Liver (tissue), 8 donors: ENCODE measurements at regions not wholly inside any gene's neighbourhood (a gene's known extent, or its start where the extent isn't known, plus 50 kb on each side); places are given as distances from the start of the nearest gene placed in this dataset.

Experiments
- DNase-seq: peaks from one replicate; pipeline ENCODE4 v3.0.0-alpha.2; 2017; ENCODE audit warnings: low spot score
- H3K27ac ChIP-seq, 2 donors: one replicate each; pipeline ENCODE4 v1.7.0; 2013; ENCODE audit warnings: inconsistent platforms in 2 of 2, low read length in 2 of 2, control low read depth in 1 of 2, low read depth in 1 of 2, mild to moderate bottlenecking in 1 of 2
- H3K27me3 ChIP-seq, 4 donors: one replicate each; pipeline versions ENCODE4 v1.6.1 to v1.7.0; 2013; ENCODE audit warnings: low read length in 3 of 4, inconsistent platforms in 1 of 4, mild to moderate bottlenecking in 1 of 4, moderate library complexity in 1 of 4; ENCODE audit not compliant: control insufficient read depth in 4 of 4, insufficient read depth in 4 of 4
- H3K36me3 ChIP-seq, 4 donors: one replicate each; pipeline versions ENCODE4 v1.6.1 to v1.7.0; 2013; ENCODE audit warnings: low read length in 3 of 4, mild to moderate bottlenecking in 3 of 4, low read depth in 1 of 4, moderate library complexity in 1 of 4; ENCODE audit not compliant: control insufficient read depth in 4 of 4, insufficient read depth in 3 of 4
- H3K4me1 ChIP-seq, 4 donors: one replicate each; pipeline versions ENCODE4 v1.6.1 to v1.7.0; 2013; ENCODE audit warnings: low read length in 3 of 4, mild to moderate bottlenecking in 3 of 4, moderate library complexity in 1 of 4; ENCODE audit not compliant: control insufficient read depth in 4 of 4, insufficient read depth in 4 of 4
- H3K4me3 ChIP-seq, 3 donors: one replicate each; pipeline versions ENCODE4 v1.6.1 to v1.7.0; 2013; ENCODE audit warnings: low read length in 3 of 3, control low read depth in 1 of 3, low read depth in 1 of 3, mild to moderate bottlenecking in 1 of 3
- H3K9ac ChIP-seq, 2 donors: one replicate each; pipeline ENCODE4 v1.7.0; 2013; ENCODE audit warnings: low read length in 2 of 2, mild to moderate bottlenecking in 2 of 2, moderate library complexity in 2 of 2, control low read depth in 1 of 2, low read depth in 1 of 2
- H3K9me3 ChIP-seq, 4 donors: one replicate each; pipeline versions ENCODE4 v1.6.1 to v1.7.0; 2013; ENCODE audit warnings: low read length in 3 of 4; ENCODE audit not compliant: control insufficient read depth in 4 of 4
- CTCF ChIP-seq: fragments of 150-350 bp; IDR thresholded peaks from 2 replicates; pipeline ENCODE4 v1.5.1; 2017; ENCODE audit warnings: improper control_type of control experiment, low read depth, low read length; ENCODE audit not compliant: missing input control
- EGR1 ChIP-seq, 2 donors: IDR thresholded peaks; 2 replicates each; pipeline ENCODE4 v1.6.1; 2016 to 2018; ENCODE audit warnings: antibody characterized with exemption in 2 of 2, low read depth in 2 of 2
- FOXA2 ChIP-seq: IDR thresholded peaks from 2 replicates; pipeline ENCODE4 v1.6.1; 2016; ENCODE audit warnings: antibody characterized with exemption
- GABPA ChIP-seq, 2 donors: IDR thresholded peaks in 1 of 2; conservative IDR thresholded peaks in 1 of 2; 2 replicates each; pipeline ENCODE4 v1.6.1; 2016; ENCODE audit warnings: antibody characterized with exemption in 2 of 2, mild to moderate bottlenecking in 1 of 2, moderate library complexity in 1 of 2
- HNF4A ChIP-seq, 2 donors: conservative IDR thresholded peaks; 2 replicates each; pipeline ENCODE4 v1.6.1; 2016; ENCODE audit warnings: antibody characterized with exemption in 2 of 2, mild to moderate bottlenecking in 2 of 2
- HNF4G ChIP-seq: IDR thresholded peaks from 2 replicates; pipeline ENCODE4 v1.6.1; 2016; ENCODE audit warnings: antibody characterized with exemption
- JUND ChIP-seq, 2 donors: IDR thresholded peaks; 2 replicates each; pipeline ENCODE4 v1.6.1; 2016; ENCODE audit warnings: antibody characterized with exemption in 2 of 2
- MAX ChIP-seq: IDR thresholded peaks from 2 replicates; pipeline ENCODE4 v1.6.1; 2016; ENCODE audit warnings: antibody characterized with exemption
- NR2F2 ChIP-seq: IDR thresholded peaks from 2 replicates; pipeline ENCODE4 v1.6.1; 2016; ENCODE audit warnings: antibody characterized with exemption
- RAD21 ChIP-seq, 2 donors: IDR thresholded peaks; 2 replicates each; pipeline ENCODE4 v1.6.1; 2016; ENCODE audit warnings: antibody characterized with exemption in 2 of 2, mild to moderate bottlenecking in 2 of 2
- REST ChIP-seq: IDR thresholded peaks from 2 replicates; pipeline ENCODE4 v1.6.1; 2016; ENCODE audit warnings: antibody characterized with exemption, mild to moderate bottlenecking
- SP1 ChIP-seq: IDR thresholded peaks from 2 replicates; pipeline ENCODE4 v1.6.1; 2018; ENCODE audit warnings: antibody characterized with exemption, mild to moderate bottlenecking
- TAF1 ChIP-seq: conservative IDR thresholded peaks from 2 replicates; pipeline ENCODE4 v1.6.1; 2016; ENCODE audit warnings: antibody characterized with exemption, mild to moderate bottlenecking
- YY1 ChIP-seq: IDR thresholded peaks from 2 replicates; pipeline ENCODE4 v1.6.1; 2016; ENCODE audit warnings: antibody characterized with exemption, mild to moderate bottlenecking
- WGBS: extraction: QIAGEN DNeasy Blood & Tissue Kit; methylation state at CpG from one replicate; pipeline ENCODE4 v1.1.7; 2013; 5-methylcytosine and 5-hydroxymethylcytosine counted together
- donor health status: healthy.
- donor health status: healthy.
- donor health status: healthy.
- donor health status: healthy.
- donor health status: healthy.

- TF ChIP-seq REST, result no peak
- TF ChIP-seq RAD21 (IDR thresholded peaks at IDR 0.05), result no peak
- TF ChIP-seq MAX, result no peak
- TF ChIP-seq FOXA2, result no peak
- Histone ChIP-seq H3K27me3 (peaks cover 0 to 5% (median 0%) of the 10 kb centered on the region in 4 donors), H3K9ac (no peak overlapping the region), H3K4me3 (no peak overlapping the region), H3K27ac (no peak overlapping the region), H3K4me1 (no peaks in the 10 kb centered on the region), H3K9me3 (no peaks in the 10 kb centered on the region), H3K36me3 (no peaks in the 10 kb centered on the region)
- DNase-seq, result no peak
- WGBS, result 83% methylated on average over 5 of the region's 5 CpGs
Measured at GRCh38 chr21:27079636-27080240, 112.8 kb upstream of the ADAMTS5 start.

- H3K27ac ChIP-seq, result no peak overlapping the region
- H3K27me3 ChIP-seq, result peaks cover 0 to 5% (median 0%) of the 10 kb centered on the region in 4 donors
- WGBS, result 50% methylated on average over 4 of the region's 4 CpGs
- DNase-seq, result no peak
- no peaks in the 10 kb centered on the region for H3K4me1 ChIP-seq
- no peak overlapping the region for H3K9ac ChIP-seq
- H3K4me3 ChIP-seq, result no peak overlapping the region
- no peaks in the 10 kb centered on the region for H3K36me3 ChIP-seq
- TF ChIP-seq TAF1 (no peak), HNF4A (conservative IDR thresholded peaks at IDR 0.05) (no peak), FOXA2 (no peak), NR2F2 (no peak), YY1 (no peak), JUND (IDR thresholded peaks at IDR 0.05) (no peak), SP1 (no peak), REST (no peak), EGR1 (IDR thresholded peaks at IDR 0.05; ENCODE audit: low read depth in 2 of 2) (no peak), GABPA (IDR thresholded peaks at IDR 0.05 in 1 of 2, conservative IDR thresholded peaks at IDR 0.05 in 1 of 2) (no peak), CTCF (no peak), HNF4G (no peak)
- no peaks in the 10 kb centered on the region for H3K9me3 ChIP-seq
Measured at GRCh38 chr21:27078915-27079314, 112.0 kb upstream of the ADAMTS5 start.
